ENCODE measurements at regions not wholly inside any gene's neighbourhood (a gene's known extent, or its start where the extent isn't known, plus 50 kb on each side); places are given as distances from the start of the nearest gene placed in this dataset.

- Histone ChIP-seq H3K27me3 (ENCODE audit: control insufficient read depth, low read length) (no peaks in the 10 kb centered on the region; the same call in 1 of the 2 replicates), H3K4me3 (ENCODE audit: low read length) (no peak overlapping the region), H3K27ac (ENCODE audit: low read depth, low read length) (no peak overlapping the region), H3F3A (ENCODE audit: control insufficient read depth, insufficient read depth) (no peaks in the 10 kb centered on the region), H4K20me1 (ENCODE audit: control insufficient read depth, insufficient read depth, low read depth, low read length) (no peaks in the 10 kb centered on the region), H3K79me2 (ENCODE audit: control insufficient read depth, low read length) (no peaks in the 10 kb centered on the region), H3K4me2 (ENCODE audit: low read length) (no peak overlapping the region), H3K9me2 (replicated peaks; ENCODE audit: control insufficient read depth, low read length) (no peaks in the 10 kb centered on the region), H3K4me1 (ENCODE audit: control insufficient read depth, low read length) (no peaks in the 10 kb centered on the region), H3K36me3 (ENCODE audit: control insufficient read depth, low read length) (no peaks in the 10 kb centered on the region), H3K9me3 (ENCODE audit: control insufficient read depth, insufficient read depth, low read length) (no peaks in the 10 kb centered on the region)
- TF ChIP-seq EZH2phosphoT487 (IDR thresholded peaks at IDR 0.05; ENCODE audit: borderline replicate concordance, low read length) (no peak), CTCF (IDR thresholded peaks at IDR 0.05; ENCODE audit: low read depth, low read length, poor library complexity, severe bottlenecking) (no peak)
These were observed 287.1 kb downstream of the TBC1D4 start for GRCh38 chr13:75194717-75195462.

GRCh38 chr13:75186379-75186778 lies 295.6 kb downstream of the TBC1D4 start:
- no peaks in the 10 kb centered on the region for H3K27me3 ChIP-seq (ENCODE audit: control insufficient read depth, low read length)
- TF ChIP-seq EZH2phosphoT487 (IDR thresholded peaks at IDR 0.05; ENCODE audit: borderline replicate concordance, low read length): no peak
- TF ChIP-seq CTCF (IDR thresholded peaks at IDR 0.05; ENCODE audit: low read depth, low read length, poor library complexity, severe bottlenecking): no peak

DNA sequence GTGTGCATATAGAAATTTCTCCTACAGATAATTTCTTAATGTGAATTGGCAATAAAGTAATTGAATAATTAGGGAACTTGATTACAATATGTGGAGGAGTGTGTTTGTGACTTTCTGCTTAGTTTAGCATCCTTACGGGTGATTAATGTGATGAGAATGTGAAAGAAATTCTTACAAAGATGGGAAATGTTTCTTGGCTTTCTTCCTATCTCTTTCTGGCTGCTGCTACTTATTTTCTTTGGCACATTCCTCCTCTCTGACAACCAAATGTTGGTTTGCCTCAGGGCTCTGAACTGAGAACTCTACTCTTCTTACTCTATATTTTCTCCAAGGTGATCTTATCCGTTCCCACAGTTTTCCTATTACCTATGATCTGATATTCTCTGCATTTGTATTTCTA lies 300.1 kb downstream of the TBC1D4 start:
- Histone ChIP-seq H3K4me2 (ENCODE audit: low read length) (no peak overlapping the region), H3K9me3 (ENCODE audit: control insufficient read depth, insufficient read depth, low read length) (no peaks in the 10 kb centered on the region; the same call in 1 of the 2 replicates), H3K4me1 (ENCODE audit: control insufficient read depth, low read length) (no peaks in the 10 kb centered on the region), H3K4me3 (ENCODE audit: low read length) (no peak overlapping the region), H3K79me2 (ENCODE audit: control insufficient read depth, low read length) (no peaks in the 10 kb centered on the region), H3F3A (ENCODE audit: control insufficient read depth, insufficient read depth) (no peaks in the 10 kb centered on the region), H3K27ac (ENCODE audit: low read depth, low read length) (no peak overlapping the region), H3K27me3 (ENCODE audit: control insufficient read depth, low read length) (no peaks in the 10 kb centered on the region), H3K9me2 (replicated peaks; ENCODE audit: control insufficient read depth, low read length) (no peaks in the 10 kb centered on the region), H3K36me3 (ENCODE audit: control insufficient read depth, low read length) (no peaks in the 10 kb centered on the region), H4K20me1 (ENCODE audit: control insufficient read depth, insufficient read depth, low read depth, low read length) (no peaks in the 10 kb centered on the region)
- no peak for TF ChIP-seq CTCF (IDR thresholded peaks at IDR 0.05; ENCODE audit: low read depth, low read length, poor library complexity, severe bottlenecking)
- TF ChIP-seq EZH2phosphoT487 (IDR thresholded peaks at IDR 0.05; ENCODE audit: borderline replicate concordance, low read length): no peak

More at GRCh38 chr13:75186379-75186778, 295.6 kb downstream of the TBC1D4 start:
- Histone ChIP-seq H3K4me2 (ENCODE audit: low read length) (no peak overlapping the region), H3K9me2 (replicated peaks; ENCODE audit: control insufficient read depth, low read length) (no peaks in the 10 kb centered on the region), H3K4me3 (ENCODE audit: low read length) (no peak overlapping the region), H3K79me2 (ENCODE audit: control insufficient read depth, low read length) (no peaks in the 10 kb centered on the region), H3K27ac (ENCODE audit: low read depth, low read length) (no peak overlapping the region), H3K36me3 (ENCODE audit: control insufficient read depth, low read length) (no peaks in the 10 kb centered on the region), H4K20me1 (ENCODE audit: control insufficient read depth, insufficient read depth, low read depth, low read length) (no peaks in the 10 kb centered on the region), H3K9me3 (ENCODE audit: control insufficient read depth, insufficient read depth, low read length) (no peaks in the 10 kb centered on the region), H3F3A (ENCODE audit: control insufficient read depth, insufficient read depth) (no peaks in the 10 kb centered on the region), H3K4me1 (ENCODE audit: control insufficient read depth, low read length) (no peaks in the 10 kb centered on the region)
